HG02642 (cell line): ENCODE measurements at regions not wholly inside any gene's neighbourhood (a gene's known extent, or its start where the extent isn't known, plus 50 kb on each side); places are given as distances from the start of the nearest gene placed in this dataset.
"Not testable (repeated sequence)": the region's sequence is repeated elsewhere in the genome, so short reads cannot be mapped to it uniquely, and the experiment has no call there.

Source experiments
- ATAC-seq: cut with Tn5 transposase; IDR thresholded peaks from one replicate; pipeline ENCODE4 v1.9.1; 2021; ENCODE audit warnings: mild to moderate bottlenecking; ENCODE audit not compliant: unreplicated experiment, poor library complexity

- ATAC-seq = no peak
Observed at GRCh38 chr6:130537447-130537846, 171.6 kb downstream of the TMEM200A start.

- no peak for ATAC-seq
Observed at GRCh38 chr6:130547723-130548122, 181.9 kb downstream of the TMEM200A start.

- no peak for ATAC-seq
Observed at GRCh38 chr6:130557481-130558112, 191.8 kb downstream of the TMEM200A start.

GRCh38 chr6:130558131-130558530 is 192.3 kb downstream of the TMEM200A start:
- no peak for ATAC-seq

GRCh38 chr6:130559166-130559565 is 193.3 kb downstream of the TMEM200A start:
- ATAC-seq = no peak

- ATAC-seq = no peak
Observed at GRCh38 chr6:130560231-130560630, 194.4 kb downstream of the TMEM200A start.

- ATAC-seq = not testable (repeated sequence)
Observed at GRCh38 chr6:130561159-130561558, 195.3 kb downstream of the TMEM200A start.

GRCh38 chr6:130565696-130566095 is 199.9 kb downstream of the TMEM200A start:
- no peak for ATAC-seq

GRCh38 chr6:130574146-130574545 is 208.3 kb downstream of the TMEM200A start:
- no peak for ATAC-seq

- no peak for ATAC-seq
Observed at GRCh38 chr6:130575557-130575956, 209.7 kb downstream of the TMEM200A start.

- peak; percentile 100 for ATAC-seq
Observed at GRCh38 chr6:130575971-130576370, 210.2 kb downstream of the TMEM200A start.

GRCh38 chr6:130577178-130577919 is 211.5 kb downstream of the TMEM200A start:
- no peak for ATAC-seq

- ATAC-seq = no peak
Observed at GRCh38 chr6:130578713-130579112, 212.9 kb downstream of the TMEM200A start.

GRCh38 chr6:130583268-130583667 is 217.5 kb downstream of the TMEM200A start:
- no peak for ATAC-seq

GRCh38 chr6:130585587-130585986 is 219.8 kb downstream of the TMEM200A start:
- no peak for ATAC-seq

GRCh38 chr6:130587778-130588520 is 222.1 kb downstream of the TMEM200A start:
- no peak for ATAC-seq

- ATAC-seq = peak; percentile 53
Observed at GRCh38 chr6:130593200-130593599, 227.4 kb downstream of the TMEM200A start.

- no peak for ATAC-seq
Observed at GRCh38 chr6:130593948-130594347, 228.1 kb downstream of the TMEM200A start.

- ATAC-seq = no peak
Observed at GRCh38 chr6:130598021-130598989, 228.9 kb upstream of the SMLR1 start.

GRCh38 chr6:130600880-130601341 is 226.3 kb upstream of the SMLR1 start:
- no peak for ATAC-seq
